GM12878 (cell line): ENCODE measurements at regions not wholly inside any gene's neighbourhood (a gene's known extent, or its start where the extent isn't known, plus 50 kb on each side); places are given as distances from the start of the nearest gene placed in this dataset.

Experiments
- ATAC-seq: fragments of 200-7000 bp; cut with Tn5 transposase; 3 replicates; pipeline ENCODE4 v1.9.1; 2020; ENCODE audit warnings: mild to moderate bottlenecking, moderate library complexity
- BruUV-seq: library from RNA; stranded (reverse); fragments of 400-500 nt; replicated peaks from 2 replicates; lab custom pipeline; 2021; lab: Mats Ljungman, UMichigan
- CTCF ChIA-PET: fragments of 300-600 bp; sonication (Branson Sonifier 250); formaldehyde crosslinking; extraction: SDS; loops from one replicate; lab custom pipeline; 2021; ENCODE audit warnings: inconsistent platforms; lab: Yijun Ruan, JAX
- POLR2A ChIA-PET: fragments of 350-600 bp; formaldehyde crosslinking; extraction: SDS; loops from one replicate; lab custom pipeline; 2021; ENCODE audit warnings: inconsistent platforms; lab: Charles Lee
- RAD21 ChIA-PET: fragments of 300-600 bp; sonication (Branson Sonifier 250); formaldehyde crosslinking; loops from one replicate; lab custom pipeline; 2023; ENCODE audit warnings: antibody characterized with exemption; ENCODE audit not compliant: unreplicated experiment; lab: Charles Lee
- SMC1A ChIA-PET: fragments of 300-600 bp; sonication (Branson Sonifier 250); formaldehyde crosslinking; loops from one replicate; lab custom pipeline; 2023; ENCODE audit not compliant: unreplicated experiment, uncharacterized antibody; lab: Charles Lee
- DNase-seq: peaks from one replicate; pipeline ENCODE4 v3.0.0-alpha.2; 2011; ENCODE audit warnings: low read depth, low spot score
- FAIRE-seq: peaks from 3 replicates; lab custom pipeline; 2011; peaks lifted over from hg19 to GRCh38; lab: Jason Lieb, UNC
- H2AFZ ChIP-seq: 2 replicates; pipeline ENCODE4 v1.6.0; 2011; ENCODE audit warnings: low read depth, low read length, control low read depth; ENCODE audit not compliant: control insufficient read depth
- H3K27ac ChIP-seq: 2 replicates; pipeline ENCODE4 v1.5.1; 2011; ENCODE audit warnings: control low read depth; ENCODE audit not compliant: control insufficient read depth, insufficient read depth
- H3K27me3 ChIP-seq, 2 experiments: replicated peaks in 1 of 2; 2 replicates each; pipeline versions ENCODE4 v1.6.0 to v1.6.1; 2011; ENCODE audit warnings: low read length in 1 of 2; ENCODE audit not compliant: control insufficient read depth in 2 of 2, insufficient read depth in 2 of 2
- H3K36me3 ChIP-seq, 2 experiments: 2 replicates each; pipeline ENCODE4 v1.5.1; 2011; ENCODE audit warnings: low read length in 1 of 2; ENCODE audit not compliant: control insufficient read depth in 2 of 2, insufficient read depth in 2 of 2
- H3K4me1 ChIP-seq: 2 replicates; pipeline ENCODE4 v1.6.1; 2011; ENCODE audit warnings: mild to moderate bottlenecking, low read length, moderate library complexity, mixed read lengths; ENCODE audit not compliant: control insufficient read depth, insufficient read depth
- H3K4me2 ChIP-seq: 2 replicates; pipeline ENCODE4 v1.6.0; 2011; ENCODE audit warnings: control low read depth; ENCODE audit not compliant: control insufficient read depth, insufficient read depth
- H3K4me3 ChIP-seq: fragments of 200-600 bp; sonication (generic); 2 replicates; pipeline ENCODE4 v1.5.1; 2016
- H3K79me2 ChIP-seq: 2 replicates; pipeline ENCODE4 v1.6.0; 2011; ENCODE audit warnings: low read length; ENCODE audit not compliant: control insufficient read depth, insufficient read depth
- H3K9ac ChIP-seq: 2 replicates; pipeline ENCODE4 v1.8.0; 2011; ENCODE audit warnings: low read length, control low read depth, mixed read lengths; ENCODE audit not compliant: control insufficient read depth, insufficient read depth
- H3K9me3 ChIP-seq: replicated peaks from 3 replicates; pipeline ENCODE4 v1.5.1; 2011; ENCODE audit warnings: mild to moderate bottlenecking, low read length; ENCODE audit not compliant: control insufficient read depth, insufficient read depth
- H4K20me1 ChIP-seq: 2 replicates; pipeline ENCODE4 v1.6.0; 2011; ENCODE audit not compliant: control insufficient read depth, insufficient read depth
- BCL3 ChIP-seq: IDR thresholded peaks from 2 replicates; pipeline ENCODE4 v1.6.1; 2011; ENCODE audit warnings: borderline replicate concordance, low read depth, mild to moderate bottlenecking, moderate library complexity, low read length; ENCODE audit not compliant: insufficient read depth, poor library complexity, severe bottlenecking
- HSF1 ChIP-seq: fragments of 150-350 bp; IDR thresholded peaks from 2 replicates; pipeline ENCODE4 v1.6.1; 2014; ENCODE audit warnings: mild to moderate bottlenecking, low read depth, low read length
- RAD51 ChIP-seq: fragments of 450-650 bp; IDR thresholded peaks from 2 replicates; pipeline ENCODE4 v1.6.1; 2016; ENCODE audit warnings: moderate library complexity, mild to moderate bottlenecking, inconsistent platforms
- RFX5 ChIP-seq: IDR thresholded peaks from 2 replicates; pipeline ENCODE4 v1.6.1; 2011; ENCODE audit warnings: low read depth, low read length, improper control_type of control experiment
- RUNX3 ChIP-seq: IDR thresholded peaks from 2 replicates; pipeline ENCODE4 v1.6.1; 2012; ENCODE audit warnings: low read length, inconsistent platforms
- SP1 ChIP-seq: IDR thresholded peaks from one replicate; pipeline ENCODE4 v1.6.1; 2011; ENCODE audit warnings: low read depth, low read length
- YBX1 ChIP-seq: fragments of 450-650 bp; IDR thresholded peaks from 2 replicates; pipeline ENCODE4 v1.6.1; 2016; ENCODE audit warnings: antibody characterized with exemption
- ZNF384 ChIP-seq: IDR thresholded peaks from 2 replicates; pipeline ENCODE4 v1.6.1; 2012; ENCODE audit warnings: low read depth, mild to moderate bottlenecking, low read length, improper control_type of control experiment, borderline replicate concordance
- ZNF687 ChIP-seq: fragments of 450-650 bp; IDR thresholded peaks from 2 replicates; pipeline ENCODE4 v1.6.1; 2017; ENCODE audit warnings: mild to moderate bottlenecking, moderate library complexity
- ZSCAN29 ChIP-seq: fragments of 450-650 bp; IDR thresholded peaks from 2 replicates; pipeline ENCODE4 v1.6.1; 2017; ENCODE audit warnings: mild to moderate bottlenecking, moderate library complexity
- WGBS: methylation state at CpG from one replicate; pipeline ENCODE4 v1.1.6; 2016; ENCODE audit warnings: low lambda C conversion rate; ENCODE audit not compliant: insufficient replicate concordance, insufficient coverage; ENCODE audit errors: missing lambda C conversion rate; 5-methylcytosine and 5-hydroxymethylcytosine counted together
- in situ Hi-C: fragments of 300-500 bp; cut with MboI; formaldehyde crosslinking; loops from 9 replicates; pipeline ENCODE4 v1.14.3; 2018; ENCODE audit warnings: mixed read lengths
- intact Hi-C: fragments of 100-400 bp; cut with micrococcal nuclease; formaldehyde crosslinking; loops from one replicate; pipeline ENCODE4 v1.14.2; 2022; ENCODE audit not compliant: unreplicated experiment

GRCh38 chr1:37174341-37174740, 140.0 kb upstream of the GRIK3 start (continued):
- TF ChIP-seq ZNF687 = no peak
- no peak for TF ChIP-seq YBX1
- TF ChIP-seq RAD51 = no peak
- TF ChIP-seq ZSCAN29 = no peak

GRCh38 chr1:37174876-37175275, 140.6 kb upstream of the GRIK3 start:
- H4K20me1 ChIP-seq = no peaks in the 10 kb centered on the region
- FAIRE-seq (no peak), ATAC-seq (no peak), DNase-seq (no peak)
- no peaks in the 10 kb centered on the region; a peak in 2 of 4 replicates for H3K27me3 ChIP-seq
- SMC1A ChIA-PET = no interaction called here
- intact Hi-C loops (loop anchor here (10.0 kb wide), 1 partner anchor 150 kb away; no protein-coding TSS in a partner anchor), in situ Hi-C loops (no loop called here)
- no peak overlapping the region for H3K9ac ChIP-seq
- H3K79me2 ChIP-seq = no peaks in the 10 kb centered on the region
- no peaks in the 10 kb centered on the region for H3K9me3 ChIP-seq
- BruUV-seq = no TSS peak
- CTCF ChIA-PET = interaction anchor here (1.1 kb wide), 1 partner anchor 507 kb away, joined by 4 read pairs; no protein-coding TSS in a partner anchor
- H3K27ac ChIP-seq = no peak overlapping the region
- RAD21 ChIA-PET = no interaction called here
- no peak overlapping the region for H3K4me3 ChIP-seq
- no peaks in the 10 kb centered on the region for H3K36me3 ChIP-seq
- POLR2A ChIA-PET = interaction anchor here (0.6 kb wide), 1 partner anchor 91 kb away, joined by 3 read pairs; no protein-coding TSS in a partner anchor
- no peak overlapping the region for H2AFZ ChIP-seq
- no peaks in the 10 kb centered on the region for H3K4me1 ChIP-seq
- no peak overlapping the region for H3K4me2 ChIP-seq
- WGBS = 4% methylated on average over 2 of the region's 2 CpGs
- no peak for TF ChIP-seq BCL3
- TF ChIP-seq ZNF384 = no peak
- TF ChIP-seq HSF1 = no peak
- TF ChIP-seq SP1 = no peak
- no peak for TF ChIP-seq ZNF687
- no peak for TF ChIP-seq RUNX3
- no peak for TF ChIP-seq RFX5
